H7 (cell line): ENCODE measurements at regions not wholly inside any gene's neighbourhood (a gene's known extent, or its start where the extent isn't known, plus 50 kb on each side); places are given as distances from the start of the nearest gene placed in this dataset.
A peak's percentile ranks its signal among the peaks of the same experiment; 100 is the strongest.
"Not testable (repeated sequence)": the region's sequence is repeated elsewhere in the genome, so short reads cannot be mapped to it uniquely, and the experiment has no call there.

Source experiments
- DNase-seq: peaks from one replicate; pipeline ENCODE4 v3.0.0; 2012
- H3K27me3 ChIP-seq: 2 replicates; pipeline ENCODE4 v1.6.0; 2011; ENCODE audit warnings: mild to moderate bottlenecking, low read length; ENCODE audit not compliant: control insufficient read depth, insufficient read depth
- H3K36me3 ChIP-seq: replicated peaks from 2 replicates; pipeline ENCODE4 v1.5.1; 2011; ENCODE audit warnings: low read length; ENCODE audit not compliant: control insufficient read depth, insufficient read depth
- H3K4me3 ChIP-seq: 2 replicates; pipeline ENCODE4 v1.5.1; 2011; ENCODE audit warnings: low read depth, mild to moderate bottlenecking, control low read depth, low read length, moderate library complexity; ENCODE audit not compliant: insufficient read depth

DNA sequence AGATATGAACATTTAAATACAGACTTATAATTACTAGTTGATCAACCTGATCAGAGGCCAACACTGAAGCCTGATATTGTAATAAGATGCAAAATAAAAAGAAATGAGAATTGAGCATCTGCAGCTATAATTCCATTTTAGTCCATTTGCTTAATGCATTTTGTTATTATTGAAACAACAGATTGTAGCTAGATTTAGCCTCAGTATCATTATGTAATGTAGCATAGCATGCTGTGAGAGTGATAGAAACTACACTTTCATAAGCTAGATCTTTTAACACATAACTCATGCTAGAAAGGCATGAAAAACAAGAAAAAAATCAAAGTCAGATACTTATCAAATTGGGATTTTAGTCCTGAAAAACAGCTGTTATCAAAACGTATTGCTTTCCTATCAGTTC, 292.7 kb upstream of the ADARB2 start:
- DNase-seq: no peak
- Histone ChIP-seq H3K36me3 (no peaks in the 10 kb centered on the region), H3K27me3 (no peaks in the 10 kb centered on the region), H3K4me3 (no peak overlapping the region)

DNA sequence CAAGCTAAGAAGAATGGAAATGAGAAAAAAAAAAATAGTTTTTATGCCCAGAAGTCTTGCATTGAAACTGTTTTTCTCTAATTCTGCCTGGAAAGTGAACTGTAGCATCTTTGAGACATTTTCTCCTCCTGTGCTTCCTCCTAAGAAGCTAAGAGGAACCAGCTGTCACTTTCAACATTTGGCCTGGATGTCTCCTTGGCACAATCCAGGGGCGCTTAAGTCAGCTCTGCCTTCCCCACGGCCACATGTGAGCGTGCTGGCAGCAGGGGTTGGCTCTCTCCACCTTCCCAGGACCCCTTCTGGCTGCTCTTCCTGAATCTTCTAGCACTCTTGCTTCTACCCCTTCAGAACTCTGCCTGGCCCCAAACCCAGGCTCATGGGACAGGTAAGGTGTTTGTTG, 289.6 kb upstream of the ADARB2 start:
- H3K36me3 ChIP-seq: no peaks in the 10 kb centered on the region
- no peak overlapping the region for H3K4me3 ChIP-seq
- H3K27me3 ChIP-seq: no peaks in the 10 kb centered on the region
- no peak for DNase-seq

DNA sequence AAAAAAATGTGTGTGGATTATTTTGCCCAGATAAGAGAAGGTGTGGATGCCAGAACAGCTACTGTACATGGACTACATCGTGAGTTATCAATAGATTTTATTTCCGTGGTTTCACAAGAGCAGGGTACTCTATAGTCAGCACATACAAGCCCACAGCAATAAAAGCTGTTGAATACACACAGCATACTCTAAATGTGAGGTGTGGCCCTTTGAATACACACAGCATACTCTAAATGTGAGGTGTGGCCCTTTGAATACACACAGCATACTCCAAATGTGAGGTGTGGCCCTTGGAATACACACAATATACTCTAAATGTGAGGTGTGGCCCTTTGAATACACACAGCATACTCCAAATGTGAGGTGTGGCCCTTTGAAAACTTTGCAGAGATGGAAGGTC, 287.4 kb upstream of the ADARB2 start:
- not testable (repeated sequence) for H3K27me3 ChIP-seq, H3K4me3 ChIP-seq, H3K36me3 ChIP-seq, DNase-seq

- Histone ChIP-seq H3K36me3 (no peaks in the 10 kb centered on the region), H3K27me3 (no peaks in the 10 kb centered on the region), H3K4me3 (no peak overlapping the region)
- DNase-seq: no peak
Observed at GRCh38 chr10:2023687-2024086, 286.4 kb upstream of the ADARB2 start.

DNA sequence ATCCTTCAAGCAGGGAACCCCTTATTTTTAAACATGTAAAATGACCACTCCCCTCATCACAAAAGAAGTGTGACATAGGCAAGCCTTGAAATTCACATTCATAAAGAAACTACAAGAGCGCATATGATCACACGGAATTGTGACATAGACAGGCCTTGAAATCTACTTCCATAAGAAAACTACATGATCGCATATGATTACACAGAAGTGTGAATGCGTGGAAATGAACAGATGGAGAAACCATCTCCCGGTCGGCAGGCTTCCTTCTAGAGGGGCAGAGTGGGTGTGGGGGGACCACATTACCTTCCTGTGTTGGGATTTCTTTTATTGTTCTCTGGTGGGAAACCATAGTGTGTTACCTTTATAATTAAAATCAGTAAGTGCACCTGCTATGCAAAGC, 285.1 kb upstream of the ADARB2 start:
- no peaks in the 10 kb centered on the region for H3K36me3 ChIP-seq

DNA sequence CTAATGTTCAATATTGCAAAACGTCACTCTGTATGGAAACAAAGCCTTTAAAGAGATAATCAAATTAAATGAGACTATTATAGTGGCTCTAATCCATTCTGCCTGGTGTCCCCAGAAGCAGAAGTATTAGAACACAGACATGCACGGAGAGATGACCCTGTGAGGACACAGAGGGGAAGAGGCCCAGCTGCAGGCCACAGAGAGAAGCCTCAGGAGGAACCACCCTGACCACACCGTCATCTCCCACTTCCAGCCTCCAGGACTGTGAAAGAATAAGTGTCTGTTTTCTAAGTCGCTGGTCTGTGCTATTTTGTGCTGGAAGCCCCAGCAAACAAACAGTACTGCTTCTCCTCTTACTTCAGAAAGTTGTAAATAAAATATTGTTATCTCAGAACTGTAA, 283.5 kb upstream of the ADARB2 start:
- Histone ChIP-seq H3K36me3 (no peaks in the 10 kb centered on the region), H3K27me3 (no peaks in the 10 kb centered on the region), H3K4me3 (no peak overlapping the region)
- DNase-seq: no peak

More for the DNA sequence above, 285.1 kb upstream of the ADARB2 start:
- Histone ChIP-seq H3K27me3 (no peaks in the 10 kb centered on the region), H3K4me3 (no peak overlapping the region)
- no peak for DNase-seq

GRCh38 chr10:2019803-2020202, 282.5 kb upstream of the ADARB2 start:
- Histone ChIP-seq H3K4me3 (no peak overlapping the region), H3K27me3 (no peaks in the 10 kb centered on the region), H3K36me3 (no peaks in the 10 kb centered on the region)
- no peak for DNase-seq

- no peaks in the 10 kb centered on the region for H3K27me3 ChIP-seq
- H3K36me3 ChIP-seq: no peaks in the 10 kb centered on the region
- DNase-seq: no peak
- no peak overlapping the region for H3K4me3 ChIP-seq
Observed at GRCh38 chr10:2019281-2019680, 282.0 kb upstream of the ADARB2 start.

DNA sequence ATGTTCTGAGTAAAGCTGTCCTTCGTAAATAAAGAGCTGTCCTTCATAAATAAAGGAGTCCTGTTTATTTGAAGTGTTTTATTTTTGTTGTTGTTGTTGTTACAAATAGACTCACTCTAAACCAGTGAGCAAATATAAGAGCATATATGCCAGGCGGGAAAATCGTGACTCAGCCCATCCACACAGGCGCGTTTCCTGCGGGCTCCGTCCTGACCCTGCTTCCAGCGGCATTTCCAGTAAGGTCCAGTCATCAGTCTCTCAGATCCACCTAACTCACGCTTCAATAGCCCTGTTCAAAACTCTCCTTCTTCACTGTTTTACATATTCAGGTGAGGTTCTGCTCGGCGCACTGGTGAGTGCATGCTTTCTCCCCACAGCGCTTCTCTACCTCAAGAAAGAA, 277.2 kb upstream of the ADARB2 start:
- H3K4me3 ChIP-seq: no peak overlapping the region
- H3K36me3 ChIP-seq: no peaks in the 10 kb centered on the region
- DNase-seq: no peak
- H3K27me3 ChIP-seq: no peaks in the 10 kb centered on the region

- no peaks in the 10 kb centered on the region for H3K27me3 ChIP-seq
- no peak overlapping the region for H3K4me3 ChIP-seq
- DNase-seq: no peak
- H3K36me3 ChIP-seq: no peaks in the 10 kb centered on the region
Observed at GRCh38 chr10:2012209-2012608, 274.9 kb upstream of the ADARB2 start.

DNA sequence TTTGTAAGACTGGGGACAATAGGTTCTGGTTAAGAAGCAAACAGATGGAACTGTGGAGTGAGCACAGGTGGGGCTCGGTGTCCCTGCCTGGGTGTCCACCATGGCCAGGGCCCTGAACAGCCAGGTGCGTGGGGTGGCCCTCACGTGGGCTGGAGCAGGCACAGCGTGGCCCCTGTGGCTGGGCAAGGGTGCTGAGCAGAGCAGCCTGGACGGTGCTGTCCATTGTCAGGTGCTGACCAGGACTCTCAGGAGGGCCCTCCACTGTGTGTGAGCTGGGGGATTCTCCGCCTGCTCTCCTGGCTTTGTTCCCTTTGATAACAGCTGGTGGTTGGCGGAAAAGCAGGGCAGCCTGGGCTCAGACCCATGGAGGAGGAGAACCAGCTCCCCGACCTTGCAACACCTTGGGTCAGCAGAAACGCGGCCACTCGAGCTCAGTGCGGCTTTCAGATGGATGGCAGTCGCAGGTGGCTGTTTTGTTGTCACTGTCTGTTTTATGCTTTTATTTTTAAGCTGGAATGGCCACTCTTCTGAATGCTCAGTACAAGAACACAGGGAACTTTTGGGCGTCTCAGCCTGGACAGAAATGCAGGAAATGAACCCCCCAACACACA, 273.9 kb upstream of the ADARB2 start:
- no peaks in the 10 kb centered on the region for H3K27me3 ChIP-seq
- H3K36me3 ChIP-seq: no peaks in the 10 kb centered on the region
- DNase-seq: peak; percentile 44
- H3K4me3 ChIP-seq: no peak overlapping the region

DNA sequence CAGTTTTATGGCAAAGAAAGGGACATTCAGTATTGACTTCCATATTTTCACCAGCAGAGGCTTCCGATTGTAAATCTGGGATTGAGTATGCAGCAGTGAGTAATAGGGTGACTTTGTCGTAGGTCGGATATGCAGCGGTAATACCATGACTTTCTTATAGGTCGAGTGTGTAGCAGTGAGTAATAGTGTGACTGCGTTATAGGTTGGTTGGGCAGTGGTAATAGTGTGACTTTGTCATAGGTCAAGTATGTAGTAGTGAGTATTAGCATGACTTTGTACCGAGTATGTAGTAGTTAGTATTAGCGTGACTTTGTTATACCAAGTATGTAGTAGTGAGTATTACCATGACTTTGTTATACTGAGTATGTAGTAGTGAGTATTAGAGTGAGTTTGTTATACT, 268.2 kb upstream of the ADARB2 start:
- Histone ChIP-seq H3K27me3 (no peaks in the 10 kb centered on the region; the same call in 1 of the 2 replicates), H3K4me3 (no peak overlapping the region), H3K36me3 (no peaks in the 10 kb centered on the region)
- no peak for DNase-seq

GRCh38 chr10:1992930-1993329, 255.6 kb upstream of the ADARB2 start:
- Histone ChIP-seq H3K4me3 (no peak overlapping the region), H3K27me3 (no peaks in the 10 kb centered on the region), H3K36me3 (no peaks in the 10 kb centered on the region)
- no peak for DNase-seq

DNA sequence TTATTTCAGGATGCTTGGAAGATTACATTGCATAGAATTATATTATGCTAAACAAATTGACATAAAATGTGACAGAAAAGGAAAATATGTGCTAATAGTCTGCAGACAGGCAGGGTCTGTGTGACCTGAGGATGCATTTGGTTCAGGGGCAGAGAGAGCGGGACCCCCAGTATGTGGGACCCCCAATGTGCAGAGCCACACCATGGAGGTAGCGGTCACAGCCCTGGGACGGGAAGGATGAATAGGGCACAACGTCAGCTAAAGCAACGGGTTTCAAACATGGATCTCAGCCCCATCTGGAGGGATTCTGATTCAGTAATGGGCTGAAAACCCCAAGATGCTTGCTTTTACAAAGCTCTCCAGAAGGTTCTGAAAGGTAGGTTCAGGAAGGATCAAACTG, 251.8 kb upstream of the ADARB2 start:
- no peak overlapping the region for H3K4me3 ChIP-seq
- H3K27me3 ChIP-seq: no peaks in the 10 kb centered on the region
- no peaks in the 10 kb centered on the region for H3K36me3 ChIP-seq
- DNase-seq: no peak

- Histone ChIP-seq H3K27me3 (no peaks in the 10 kb centered on the region), H3K4me3 (no peak overlapping the region), H3K36me3 (no peaks in the 10 kb centered on the region)
- DNase-seq: no peak
Observed at GRCh38 chr10:1981976-1982375, 244.7 kb upstream of the ADARB2 start.

- Histone ChIP-seq H3K4me3 (no peak overlapping the region), H3K27me3 (no peaks in the 10 kb centered on the region), H3K36me3 (no peaks in the 10 kb centered on the region)
- DNase-seq: no peak
Observed at GRCh38 chr10:1980459-1980858, 243.1 kb upstream of the ADARB2 start.
